Upper lobe of right lung (tissue), 1 donor: ENCODE measurements at regions not wholly inside any gene's neighbourhood (a gene's known extent, or its start where the extent isn't known, plus 50 kb on each side); places are given as distances from the start of the nearest gene placed in this dataset.

Experiments
- ATAC-seq: fragments of 200-7000 bp; cut with Tn5 transposase; one replicate; pipeline ENCODE4 v1.9.1; 2020; ENCODE audit warnings: mild to moderate bottlenecking, moderate library complexity
- DNase-seq: peaks from one replicate; pipeline ENCODE4 v3.0.0-alpha.2; 2020
- H3K27ac ChIP-seq: fragments of 200-600 bp; one replicate; pipeline ENCODE4 v1.8.0; 2022
- H3K27me3 ChIP-seq: fragments of 200-600 bp; one replicate; pipeline ENCODE4 v1.8.0; 2022; ENCODE audit warnings: mild to moderate bottlenecking
- H3K36me3 ChIP-seq: fragments of 200-600 bp; one replicate; pipeline ENCODE4 v1.8.0; 2022
- H3K4me1 ChIP-seq: fragments of 200-600 bp; one replicate; pipeline ENCODE4 v1.8.0; 2022
- H3K4me3 ChIP-seq: fragments of 200-600 bp; one replicate; pipeline ENCODE4 v1.8.0; 2022; ENCODE audit warnings: mild to moderate bottlenecking
- H3K9me3 ChIP-seq: fragments of 200-600 bp; one replicate; pipeline ENCODE4 v1.8.0; 2022
- CTCF ChIP-seq: fragments of 200-600 bp; IDR thresholded peaks from one replicate; pipeline ENCODE4 v1.8.0; 2022; ENCODE audit warnings: antibody characterized with exemption
- intact Hi-C: fragments of 100-400 bp; cut with DNase I; formaldehyde crosslinking; loops from one replicate; pipeline ENCODE4 v1.11.0; 2022
- donor health status: DM: no; HTN: yes; CAD: no; lungs with severe emphysema.

- no peaks in the 10 kb centered on the region for H3K9me3 ChIP-seq
- no peaks in the 10 kb centered on the region for H3K4me1 ChIP-seq
- H3K27ac ChIP-seq: no peak overlapping the region
- no peaks in the 10 kb centered on the region for H3K27me3 ChIP-seq
- DNase-seq (no peak), ATAC-seq (no peak)
- no peaks in the 10 kb centered on the region for H3K36me3 ChIP-seq
- TF ChIP-seq CTCF: no peak
- intact Hi-C loops: no loop called here
- no peak overlapping the region for H3K4me3 ChIP-seq
Observed at GRCh38 chr5:83831834-83832233, 111.2 kb upstream of the HAPLN1 start.

GRCh38 chr5:83827111-83827557 is 106.5 kb upstream of the HAPLN1 start:
- Histone ChIP-seq H3K4me3 (no peak overlapping the region), H3K9me3 (no peaks in the 10 kb centered on the region), H3K4me1 (no peaks in the 10 kb centered on the region), H3K27me3 (no peaks in the 10 kb centered on the region), H3K36me3 (no peaks in the 10 kb centered on the region), H3K27ac (no peak overlapping the region)
- peak; percentile 67 for ATAC-seq
- TF ChIP-seq CTCF: no peak
- intact Hi-C loops: no loop called here
- DNase-seq: no peak

GRCh38 chr5:83817591-83817990 is 96.9 kb upstream of the HAPLN1 start:
- no peak for ATAC-seq

GRCh38 chr5:83815661-83816060 is 95.0 kb upstream of the HAPLN1 start:
- intact Hi-C loops: no loop called here
- Histone ChIP-seq H3K27ac (no peak overlapping the region), H3K4me1 (no peaks in the 10 kb centered on the region), H3K36me3 (no peaks in the 10 kb centered on the region), H3K9me3 (no peaks in the 10 kb centered on the region), H3K27me3 (no peaks in the 10 kb centered on the region), H3K4me3 (no peak overlapping the region)
- ATAC-seq: no peak
- TF ChIP-seq CTCF: no peak
- DNase-seq: no peak

More at GRCh38 chr5:83817591-83817990, 96.9 kb upstream of the HAPLN1 start:
- intact Hi-C loops: no loop called here
- Histone ChIP-seq H3K27me3 (no peaks in the 10 kb centered on the region), H3K9me3 (no peaks in the 10 kb centered on the region), H3K36me3 (no peaks in the 10 kb centered on the region), H3K27ac (no peak overlapping the region), H3K4me1 (no peaks in the 10 kb centered on the region), H3K4me3 (no peak overlapping the region)
- no peak for DNase-seq
- TF ChIP-seq CTCF: no peak

GRCh38 chr5:83810511-83810910 is 89.9 kb upstream of the HAPLN1 start:
- intact Hi-C loops: no loop called here
- H3K27me3 ChIP-seq: no peaks in the 10 kb centered on the region
- no peaks in the 10 kb centered on the region for H3K4me1 ChIP-seq
- DNase-seq (no peak), ATAC-seq (no peak)
- no peak overlapping the region for H3K4me3 ChIP-seq
- H3K9me3 ChIP-seq: no peaks in the 10 kb centered on the region
- H3K27ac ChIP-seq: no peak overlapping the region
- TF ChIP-seq CTCF: no peak
- H3K36me3 ChIP-seq: no peaks in the 10 kb centered on the region

- no peaks in the 10 kb centered on the region for H3K36me3 ChIP-seq
- H3K27ac ChIP-seq: no peak overlapping the region
- ATAC-seq: no peak
- H3K9me3 ChIP-seq: no peaks in the 10 kb centered on the region
- TF ChIP-seq CTCF: no peak
- no peaks in the 10 kb centered on the region for H3K4me1 ChIP-seq
- no peak for DNase-seq
- no peak overlapping the region for H3K4me3 ChIP-seq
- intact Hi-C loops: no loop called here
- H3K27me3 ChIP-seq: no peaks in the 10 kb centered on the region
Observed at GRCh38 chr5:83802686-83803085, 82.0 kb upstream of the HAPLN1 start.
